ENCODE measurements at regions not wholly inside any gene's neighbourhood (a gene's known extent, or its start where the extent isn't known, plus 50 kb on each side); places are given as distances from the start of the nearest gene placed in this dataset.
"Not testable (repeated sequence)": the region's sequence is repeated elsewhere in the genome, so short reads cannot be mapped to it uniquely, and the experiment has no call there.

DNA sequence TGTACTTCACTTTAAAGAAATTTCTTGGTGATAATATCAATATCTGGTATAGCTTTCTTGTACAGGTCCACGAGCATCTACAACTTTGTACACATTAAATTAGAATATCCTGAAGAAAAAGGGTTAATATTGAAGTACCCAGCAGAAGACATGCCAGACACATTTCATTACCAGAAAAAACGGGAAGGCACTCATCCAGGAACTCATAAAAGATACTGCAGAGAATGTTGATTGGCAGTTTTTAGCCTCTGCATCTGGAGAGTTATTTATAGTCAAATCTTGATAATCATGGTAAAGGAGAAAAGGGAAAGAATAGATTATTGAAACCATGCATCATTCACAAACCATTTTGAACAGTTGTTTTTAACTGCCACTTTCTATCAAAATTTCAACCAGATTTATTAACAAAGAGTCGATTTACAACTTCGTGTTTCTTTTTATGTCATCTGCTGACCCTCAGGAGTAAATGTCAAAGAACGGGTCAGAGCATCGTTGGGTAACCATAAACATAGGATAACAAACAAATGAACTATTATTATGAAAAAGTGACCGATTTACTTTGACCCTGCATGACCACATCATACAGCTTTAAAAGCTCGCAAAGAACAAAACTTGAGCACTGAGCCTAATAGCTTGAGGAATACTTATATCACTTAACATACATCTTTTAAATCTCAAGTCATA lies 229.2 kb upstream of the SGK1 start:
- TF ChIP-seq, protein P1, sequence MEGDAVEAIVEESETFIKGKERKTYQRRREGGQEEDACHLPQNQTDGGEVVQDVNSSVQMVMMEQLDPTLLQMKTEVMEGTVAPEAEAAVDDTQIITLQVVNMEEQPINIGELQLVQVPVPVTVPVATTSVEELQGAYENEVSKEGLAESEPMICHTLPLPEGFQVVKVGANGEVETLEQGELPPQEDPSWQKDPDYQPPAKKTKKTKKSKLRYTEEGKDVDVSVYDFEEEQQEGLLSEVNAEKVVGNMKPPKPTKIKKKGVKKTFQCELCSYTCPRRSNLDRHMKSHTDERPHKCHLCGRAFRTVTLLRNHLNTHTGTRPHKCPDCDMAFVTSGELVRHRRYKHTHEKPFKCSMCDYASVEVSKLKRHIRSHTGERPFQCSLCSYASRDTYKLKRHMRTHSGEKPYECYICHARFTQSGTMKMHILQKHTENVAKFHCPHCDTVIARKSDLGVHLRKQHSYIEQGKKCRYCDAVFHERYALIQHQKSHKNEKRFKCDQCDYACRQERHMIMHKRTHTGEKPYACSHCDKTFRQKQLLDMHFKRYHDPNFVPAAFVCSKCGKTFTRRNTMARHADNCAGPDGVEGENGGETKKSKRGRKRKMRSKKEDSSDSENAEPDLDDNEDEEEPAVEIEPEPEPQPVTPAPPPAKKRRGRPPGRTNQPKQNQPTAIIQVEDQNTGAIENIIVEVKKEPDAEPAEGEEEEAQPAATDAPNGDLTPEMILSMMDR (IDR thresholded peaks at IDR 0.05; ENCODE audit: low read length, missing control alignments) = no peak
- no peak for DNase-seq (ENCODE audit: low read depth)
- H3K4me3 ChIP-seq (replicated peaks; ENCODE audit: low read depth, low read length) = no peak overlapping the region

DNA sequence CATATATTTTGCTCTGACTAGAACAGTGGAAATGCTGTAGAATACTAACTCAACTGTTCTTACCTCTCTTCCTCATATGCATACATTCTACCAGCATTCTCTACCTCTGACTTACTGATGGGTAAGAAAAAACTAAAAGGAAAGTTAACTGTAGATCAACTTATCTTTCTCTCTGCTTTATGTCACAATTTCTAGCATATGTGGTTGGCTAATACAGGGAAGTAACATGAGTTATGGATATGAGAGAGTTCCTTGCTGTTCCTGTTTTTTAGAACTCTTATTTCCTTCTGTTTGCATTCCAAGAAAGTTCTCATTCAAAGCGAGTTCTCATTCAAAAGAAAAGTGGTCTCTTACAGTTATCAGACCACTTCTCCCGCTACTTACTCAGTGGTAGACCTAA lies 226.8 kb upstream of the SGK1 start:
- TF ChIP-seq, protein P1 (IDR thresholded peaks at IDR 0.05; ENCODE audit: low read length, missing control alignments) = no peak
- DNase-seq (ENCODE audit: low read depth) = no peak
- no peak overlapping the region for H3K4me3 ChIP-seq (replicated peaks; ENCODE audit: low read depth, low read length)

DNA sequence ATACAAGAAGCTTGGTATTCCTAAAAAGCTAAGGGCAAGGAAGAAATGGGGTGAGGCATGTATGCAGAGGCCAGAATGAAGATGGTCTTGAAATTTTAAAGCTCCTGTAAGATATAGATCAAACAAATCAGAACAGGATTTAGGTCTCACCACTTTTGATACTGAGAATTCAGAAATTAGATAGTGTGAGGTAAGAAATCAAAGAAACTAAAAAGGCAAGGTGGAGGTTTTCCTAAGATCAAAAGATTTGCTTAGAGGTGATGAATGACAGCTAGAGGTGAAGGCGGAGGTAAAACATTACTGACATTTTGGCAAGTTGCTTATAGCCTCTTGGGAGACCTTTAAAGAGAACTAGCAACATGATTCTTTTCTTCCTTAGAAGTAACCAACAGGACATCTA lies 225.2 kb upstream of the SGK1 start:
- TF ChIP-seq, protein P1 (IDR thresholded peaks at IDR 0.05; ENCODE audit: low read length, missing control alignments) = no peak
- no peak overlapping the region for H3K4me3 ChIP-seq (replicated peaks; ENCODE audit: low read depth, low read length)
- no peak for DNase-seq (ENCODE audit: low read depth)

DNA sequence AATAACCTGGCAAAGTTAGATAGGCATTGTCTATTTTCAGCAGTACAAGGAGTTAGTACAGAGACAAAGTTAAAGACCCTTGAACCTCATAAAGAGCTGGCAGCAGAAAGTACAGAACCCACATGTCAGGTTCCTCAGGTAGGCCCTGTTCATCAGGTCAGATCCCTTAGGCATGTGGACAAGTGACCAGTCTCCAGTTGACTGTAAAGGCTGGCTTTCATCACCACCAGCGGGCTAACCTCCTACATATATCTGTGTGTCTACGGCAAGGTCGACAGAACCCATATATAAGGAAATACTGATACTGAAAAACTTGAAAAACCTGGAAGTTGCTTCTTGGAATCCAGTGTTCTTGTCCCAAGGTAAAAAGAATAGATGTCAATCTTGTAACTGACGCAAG lies 223.1 kb upstream of the SGK1 start:
- TF ChIP-seq, protein P1 (IDR thresholded peaks at IDR 0.05; ENCODE audit: low read length, missing control alignments) = no peak
- no peak overlapping the region for H3K4me3 ChIP-seq (replicated peaks; ENCODE audit: low read depth, low read length)
- no peak for DNase-seq (ENCODE audit: low read depth)

DNA sequence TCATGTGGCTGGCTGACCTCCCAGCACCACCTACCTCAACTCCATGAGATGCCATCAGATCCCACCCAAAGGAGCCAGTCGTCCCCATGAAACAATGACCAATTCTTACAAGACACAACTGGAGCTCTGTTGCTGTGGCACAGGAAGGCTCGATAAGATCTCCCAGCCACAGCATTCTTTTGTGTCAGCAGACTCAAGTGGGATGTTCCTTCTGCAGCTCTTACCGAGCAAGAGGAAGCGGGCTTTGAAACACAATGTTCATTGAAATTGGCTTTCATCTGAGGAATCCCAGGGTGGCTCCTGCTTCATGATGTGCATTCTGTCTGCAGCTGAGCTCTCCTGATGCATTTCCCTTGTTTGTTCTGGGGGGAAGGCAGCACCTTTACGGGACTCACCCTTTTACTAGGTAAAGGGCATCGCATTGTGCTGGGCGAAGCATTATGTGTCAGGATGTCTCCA lies 222.0 kb upstream of the SGK1 start:
- peak; percentile 74 for DNase-seq (ENCODE audit: low read depth)
- H3K4me3 ChIP-seq (replicated peaks; ENCODE audit: low read depth, low read length) = no peak overlapping the region
- TF ChIP-seq, protein P1 (IDR thresholded peaks at IDR 0.05; ENCODE audit: low read length, missing control alignments) = no peak

DNA sequence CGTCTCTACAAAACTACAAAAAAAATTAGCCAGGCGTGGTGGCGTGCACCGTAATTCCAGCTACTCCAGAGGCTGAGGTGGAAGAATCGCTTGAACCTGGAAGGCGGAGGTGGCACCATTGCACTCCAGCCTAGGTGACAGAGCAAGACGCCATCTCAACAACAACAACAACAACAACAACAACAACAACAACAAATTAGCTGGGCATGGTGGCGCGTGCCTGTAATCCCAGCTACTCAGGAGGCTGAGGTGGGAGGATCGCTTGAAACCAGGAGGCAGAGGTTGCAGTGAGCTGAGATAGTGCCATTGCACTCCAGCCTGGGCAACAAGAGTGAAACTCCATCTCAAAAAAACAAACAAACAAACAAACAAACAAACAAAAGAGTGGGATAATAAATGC lies 219.9 kb upstream of the SGK1 start:
- H3K4me3 ChIP-seq (replicated peaks; ENCODE audit: low read depth, low read length); DNase-seq (ENCODE audit: low read depth): not testable (repeated sequence)

DNA sequence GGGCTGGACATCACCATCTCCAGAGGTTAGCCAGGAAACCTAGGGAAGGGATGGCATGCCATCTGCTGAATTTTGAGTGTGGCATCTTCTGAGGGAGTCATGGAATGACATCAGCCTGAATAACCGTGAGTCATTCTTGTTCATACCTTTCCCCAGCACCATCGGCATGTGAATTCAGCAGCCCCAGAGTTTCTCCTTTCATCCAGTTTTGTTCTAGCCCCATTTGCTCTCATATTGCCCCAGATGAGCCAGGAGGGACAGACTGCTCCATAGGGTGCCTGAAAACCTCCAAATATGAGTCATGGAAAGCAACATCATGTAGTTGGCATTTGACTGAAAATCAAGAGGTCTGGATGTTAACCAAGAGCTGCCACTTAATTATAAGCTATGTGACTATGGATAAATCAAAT lies 219.2 kb upstream of the SGK1 start:
- peak; percentile 70 for DNase-seq (ENCODE audit: low read depth)
- TF ChIP-seq, protein P1 (IDR thresholded peaks at IDR 0.05; ENCODE audit: low read length, missing control alignments) = no peak
- no peak overlapping the region for H3K4me3 ChIP-seq (replicated peaks; ENCODE audit: low read depth, low read length)
